Activated CD4-positive, alpha-beta T cell treated with anti-CD3 and anti-CD28 coated beads, Interleukin-2, Interleukin-4, amounts not matched to agents 100 ng/mL and 50 ng/mL, durations not matched to agents 16 hours and 8 hours (primary cell): ENCODE measurements at regions not wholly inside any gene's neighbourhood (a gene's known extent, or its start where the extent isn't known, plus 50 kb on each side); places are given as distances from the start of the nearest gene placed in this dataset.

Experiments
- DNase-seq: peaks from one replicate; pipeline ENCODE4 v3.0.0-alpha.2; 2020; ENCODE audit warnings: low spot score

- no peak for DNase-seq
These were observed 615.0 kb upstream of the AGTR1 start for GRCh38 chr3:148082506-148083280.

- DNase-seq = no peak
These were observed 614.0 kb upstream of the AGTR1 start for GRCh38 chr3:148083526-148084182.

GRCh38 chr3:148084931-148085330 is 612.8 kb upstream of the AGTR1 start:
- no peak for DNase-seq

GRCh38 chr3:148087601-148088371 is 609.9 kb upstream of the AGTR1 start:
- no peak for DNase-seq

- DNase-seq = no peak
These were observed 608.5 kb upstream of the AGTR1 start for GRCh38 chr3:148089171-148089570.

- no peak for DNase-seq
These were observed 607.5 kb upstream of the AGTR1 start for GRCh38 chr3:148090156-148090555.

GRCh38 chr3:148092624-148093347 is 604.9 kb upstream of the AGTR1 start:
- no peak for DNase-seq

GRCh38 chr3:148093753-148094152 is 604.0 kb upstream of the AGTR1 start:
- no peak for DNase-seq

- no peak for DNase-seq
These were observed 601.7 kb upstream of the AGTR1 start for GRCh38 chr3:148095962-148096361.

GRCh38 chr3:148100476-148100875 is 597.2 kb upstream of the AGTR1 start:
- no peak for DNase-seq

- DNase-seq = no peak
These were observed 596.6 kb upstream of the AGTR1 start for GRCh38 chr3:148101061-148101460.

GRCh38 chr3:148102156-148102555 is 595.5 kb upstream of the AGTR1 start:
- DNase-seq = no peak

GRCh38 chr3:148106062-148106461 is 591.6 kb upstream of the AGTR1 start:
- DNase-seq = no peak

GRCh38 chr3:148126956-148127355 is 570.7 kb upstream of the AGTR1 start:
- no peak for DNase-seq

- DNase-seq = no peak
These were observed 569.6 kb upstream of the AGTR1 start for GRCh38 chr3:148128136-148128535.

GRCh38 chr3:148131990-148132638 is 565.6 kb upstream of the AGTR1 start:
- DNase-seq = no peak

- no peak for DNase-seq
These were observed 560.9 kb upstream of the AGTR1 start for GRCh38 chr3:148136816-148137215.

GRCh38 chr3:148146241-148146640 is 551.5 kb upstream of the AGTR1 start:
- no peak for DNase-seq

GRCh38 chr3:148146947-148147826 is 550.5 kb upstream of the AGTR1 start:
- DNase-seq = no peak

GRCh38 chr3:148147903-148148302 is 549.8 kb upstream of the AGTR1 start:
- DNase-seq = no peak

- DNase-seq = no peak
These were observed 548.1 kb upstream of the AGTR1 start for GRCh38 chr3:148149556-148149955.
